NOMO-1 treated with DMSO at 0.1 percent for 48 hours (cell line): ENCODE measurements at regions not wholly inside any gene's neighbourhood (a gene's known extent, or its start where the extent isn't known, plus 50 kb on each side); places are given as distances from the start of the nearest gene placed in this dataset.
A peak's percentile ranks its signal among the peaks of the same experiment; 100 is the strongest.
"Not testable (repeated sequence)": the region's sequence is repeated elsewhere in the genome, so short reads cannot be mapped to it uniquely, and the experiment has no call there.

ENCODE experiments used
- DNase-seq: peaks from one replicate; lab custom pipeline; 2025; ENCODE audit not compliant: unreplicated experiment; lab: John Stamatoyannopoulos, UW

DNA sequence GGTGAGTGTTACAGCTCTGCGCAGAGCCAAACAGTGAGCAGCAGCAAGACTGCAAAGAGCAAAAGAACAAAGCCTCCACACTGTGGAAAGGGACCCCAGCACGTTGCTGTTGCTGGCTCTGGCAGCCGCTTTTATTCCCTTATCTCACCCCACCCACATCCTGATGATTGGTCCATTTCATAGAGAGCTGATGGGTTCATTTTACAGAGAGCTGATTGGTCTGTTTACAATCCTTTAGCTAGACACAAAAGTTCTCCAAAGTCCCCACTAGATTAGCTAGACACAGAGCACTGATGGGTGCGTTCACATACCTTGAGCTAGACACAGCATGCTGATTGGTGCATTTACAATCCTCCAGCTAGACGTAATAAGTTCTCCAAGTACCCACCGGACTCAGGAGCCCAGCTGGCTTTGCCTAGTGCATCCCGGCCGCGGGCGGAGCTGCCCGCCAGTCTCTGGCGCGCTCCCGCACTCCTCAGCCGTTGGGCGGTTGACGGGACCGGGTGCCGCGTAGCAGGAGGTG lies 291.4 kb upstream of the PRSS16 start:
- DNase-seq: peak; percentile 62

DNA sequence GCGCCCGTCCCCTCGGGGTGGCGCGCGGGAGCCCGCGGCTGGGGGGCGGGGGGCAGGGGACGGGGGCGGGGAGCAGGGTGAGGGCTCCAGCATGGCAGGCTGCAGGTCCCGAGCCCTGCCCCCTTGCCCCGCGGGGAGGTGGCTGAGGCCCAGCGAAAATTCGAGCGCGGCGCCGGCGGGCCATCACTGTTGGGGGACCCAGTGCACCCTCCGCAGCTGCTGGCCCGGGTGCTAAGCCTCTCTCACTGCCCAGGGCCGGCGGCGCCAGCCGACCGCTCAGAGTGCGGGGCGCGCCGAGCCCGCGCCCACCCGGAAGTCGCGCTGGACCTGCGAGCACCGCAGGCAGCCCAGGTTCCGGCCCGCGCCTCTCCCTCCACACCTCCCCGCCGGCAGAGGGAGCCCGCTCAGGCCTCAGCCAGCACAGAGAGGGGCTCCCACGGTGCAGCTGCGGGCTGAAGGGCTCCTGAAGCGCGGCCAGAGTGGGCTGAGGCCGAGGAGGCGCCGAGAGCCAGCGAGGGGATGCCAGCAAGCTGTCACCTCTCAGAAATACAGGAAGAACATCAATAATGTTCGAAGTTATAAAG lies 290.8 kb upstream of the PRSS16 start:
- peak; percentile 43 for DNase-seq

DNA sequence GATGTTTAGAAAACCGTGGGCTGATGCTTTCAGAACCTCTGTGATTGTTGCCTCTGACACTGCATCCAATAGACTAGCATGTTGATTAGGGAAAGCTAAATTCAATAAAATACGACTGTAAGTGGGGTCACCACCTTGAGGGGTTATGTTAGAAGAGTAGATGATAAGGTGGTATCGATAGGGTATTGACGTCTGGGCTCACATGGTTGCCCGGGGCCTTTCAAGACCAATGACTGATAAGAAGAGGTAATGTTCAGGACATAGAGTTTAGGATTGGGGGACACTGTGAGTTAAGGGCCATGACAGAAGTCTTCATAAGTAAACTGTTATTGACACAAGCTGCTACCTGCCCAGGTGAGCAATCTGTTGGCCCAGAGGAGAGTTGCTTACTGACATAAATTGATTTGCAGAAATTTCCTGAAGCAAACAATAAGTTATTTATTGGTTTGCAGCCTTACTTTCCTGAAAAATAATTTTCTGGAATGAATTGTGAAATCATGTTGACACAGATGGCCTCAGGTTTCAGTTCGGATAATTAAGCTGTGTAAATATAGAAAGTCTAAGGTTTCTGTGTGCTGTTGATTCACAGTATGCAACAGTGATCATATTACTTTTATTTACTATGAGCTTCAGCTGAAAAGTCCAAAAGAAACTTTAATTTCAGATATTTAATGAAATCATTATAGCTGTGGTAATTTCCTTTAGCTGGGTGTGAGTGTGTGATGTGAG lies 289.9 kb upstream of the PRSS16 start:
- DNase-seq: not testable (repeated sequence)

DNA sequence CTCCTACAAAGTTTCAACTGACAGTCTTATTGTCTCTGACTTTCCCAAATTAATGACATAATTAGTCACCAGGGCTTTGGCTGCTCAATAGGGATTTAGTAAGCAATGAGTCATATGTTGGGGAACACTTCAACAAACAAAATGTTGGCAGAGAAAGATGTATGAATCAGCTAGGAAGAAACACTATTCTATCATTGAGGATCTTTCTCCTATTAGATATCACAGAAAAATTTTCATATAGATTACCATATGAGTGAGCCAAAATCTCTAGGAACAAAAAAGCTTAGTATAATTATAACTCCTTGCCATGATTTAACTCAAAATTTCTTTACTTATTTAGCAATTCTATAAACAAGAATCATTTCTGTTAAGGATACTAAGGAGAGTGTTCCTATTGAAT lies 286.3 kb upstream of the PRSS16 start:
- not testable (repeated sequence) for DNase-seq

DNA sequence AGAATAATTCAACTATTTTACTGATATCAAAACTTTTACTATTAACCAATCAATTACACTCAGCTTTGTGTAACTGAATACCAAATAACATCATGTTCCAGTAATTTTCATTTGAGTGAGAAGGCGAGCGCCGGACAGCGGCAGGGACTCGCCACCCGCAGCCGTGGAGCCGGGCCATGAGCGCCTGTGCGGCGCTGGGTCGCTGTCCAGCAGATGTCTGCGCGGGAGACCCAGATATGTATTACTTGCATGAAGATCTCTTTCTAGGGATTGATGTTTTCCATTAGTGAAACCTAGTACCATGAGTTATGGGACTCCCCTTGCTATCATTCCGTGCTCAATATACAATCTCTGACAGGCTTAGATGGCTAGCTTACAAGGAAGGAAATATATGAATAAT lies 245.1 kb upstream of the PRSS16 start:
- DNase-seq: no peak

DNA sequence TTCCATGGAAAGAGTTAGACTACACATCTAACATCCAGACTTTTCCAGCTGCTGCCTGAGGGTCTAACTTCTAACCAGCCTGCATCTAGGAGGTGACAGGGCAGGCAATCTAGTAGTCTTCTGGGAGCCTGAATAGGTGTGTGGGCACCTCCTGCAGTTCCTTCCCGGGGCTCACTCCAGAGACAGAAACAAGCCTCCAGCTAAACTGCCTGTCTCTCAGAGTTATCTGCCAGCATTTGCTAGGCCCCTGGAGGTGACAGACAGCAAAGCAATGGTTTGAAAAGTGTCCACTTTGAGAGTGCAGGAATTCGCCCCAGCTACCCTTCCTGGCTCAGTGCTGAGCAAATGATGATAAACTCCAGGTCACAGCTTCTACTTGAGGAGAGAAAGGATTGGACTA lies 240.5 kb upstream of the PRSS16 start:
- DNase-seq: no peak

DNA sequence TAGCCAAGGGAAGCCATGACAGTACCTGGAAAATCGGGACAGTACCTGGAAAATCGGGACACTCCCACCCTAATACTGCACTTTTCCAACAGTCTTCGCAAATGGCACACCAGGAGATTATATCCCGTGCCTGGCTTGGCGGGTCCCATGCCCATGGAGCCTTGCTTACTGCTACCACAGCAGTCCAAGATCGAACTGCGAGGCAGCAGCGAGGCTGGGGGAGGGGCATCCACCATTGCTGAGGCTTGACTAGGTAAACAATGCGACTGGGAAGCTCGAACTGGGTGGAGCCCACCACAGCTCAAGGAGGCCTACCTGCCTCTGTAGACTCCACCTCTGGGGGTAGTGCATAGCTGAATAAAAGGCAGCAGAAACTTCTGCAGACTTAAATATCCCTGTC lies 238.9 kb upstream of the PRSS16 start:
- not testable (repeated sequence) for DNase-seq

DNA sequence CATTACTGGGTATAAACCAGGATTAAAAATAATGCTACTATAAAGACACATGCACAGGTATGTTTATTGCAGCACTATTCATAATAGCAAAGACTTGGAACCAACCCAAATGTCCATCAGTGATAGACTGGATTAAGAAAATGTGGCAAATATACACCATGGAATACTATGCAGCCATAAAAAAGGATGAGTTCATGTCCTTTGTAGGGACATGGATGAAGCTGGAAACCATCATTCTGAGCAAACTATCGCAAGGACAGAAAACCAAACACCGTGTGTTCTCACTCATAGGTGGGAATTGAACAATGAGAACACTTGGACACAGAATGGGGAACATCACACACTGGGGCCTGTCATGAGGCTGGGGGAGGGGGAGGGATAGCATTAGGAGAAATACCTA lies 233.4 kb upstream of the PRSS16 start:
- DNase-seq: not testable (repeated sequence)

DNA sequence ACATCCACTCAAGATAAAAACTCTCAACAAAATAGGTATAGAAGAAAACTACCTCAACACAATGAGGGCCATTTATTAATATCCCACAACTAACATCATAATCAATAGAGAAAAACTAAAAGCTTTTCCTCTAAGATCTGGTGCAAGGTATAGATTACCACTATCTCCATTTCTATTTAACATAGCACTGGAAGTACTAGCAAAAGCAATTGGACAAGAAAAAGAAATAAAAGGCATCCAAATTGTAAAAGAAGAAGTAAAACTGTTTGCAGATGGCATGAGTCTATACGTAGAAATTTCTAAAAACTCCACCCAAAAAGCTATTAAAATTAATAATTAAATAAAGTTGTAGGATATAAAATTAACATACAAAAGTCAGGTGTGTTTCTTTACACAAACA lies 230.8 kb upstream of the PRSS16 start:
- no peak for DNase-seq

DNA sequence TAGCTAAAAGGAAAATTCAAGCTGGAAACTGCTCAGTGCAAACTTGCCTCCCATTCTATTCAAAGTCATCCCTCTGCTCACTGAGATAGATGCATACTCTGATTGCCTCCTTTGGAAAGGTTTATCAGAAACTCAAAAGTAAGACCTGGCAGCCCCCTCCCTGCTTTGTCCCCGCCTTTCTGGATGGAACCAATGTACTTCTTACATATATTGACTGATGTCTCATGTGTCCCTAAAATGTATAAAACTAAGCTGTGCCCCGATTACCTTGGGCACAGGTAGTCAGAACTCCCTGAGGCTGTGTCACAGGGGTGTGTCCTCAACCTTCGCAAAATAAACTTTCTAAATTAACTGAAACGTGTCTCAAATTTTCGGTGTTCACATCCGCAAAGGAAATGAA lies 229.1 kb upstream of the PRSS16 start:
- DNase-seq: not testable (repeated sequence)

DNA sequence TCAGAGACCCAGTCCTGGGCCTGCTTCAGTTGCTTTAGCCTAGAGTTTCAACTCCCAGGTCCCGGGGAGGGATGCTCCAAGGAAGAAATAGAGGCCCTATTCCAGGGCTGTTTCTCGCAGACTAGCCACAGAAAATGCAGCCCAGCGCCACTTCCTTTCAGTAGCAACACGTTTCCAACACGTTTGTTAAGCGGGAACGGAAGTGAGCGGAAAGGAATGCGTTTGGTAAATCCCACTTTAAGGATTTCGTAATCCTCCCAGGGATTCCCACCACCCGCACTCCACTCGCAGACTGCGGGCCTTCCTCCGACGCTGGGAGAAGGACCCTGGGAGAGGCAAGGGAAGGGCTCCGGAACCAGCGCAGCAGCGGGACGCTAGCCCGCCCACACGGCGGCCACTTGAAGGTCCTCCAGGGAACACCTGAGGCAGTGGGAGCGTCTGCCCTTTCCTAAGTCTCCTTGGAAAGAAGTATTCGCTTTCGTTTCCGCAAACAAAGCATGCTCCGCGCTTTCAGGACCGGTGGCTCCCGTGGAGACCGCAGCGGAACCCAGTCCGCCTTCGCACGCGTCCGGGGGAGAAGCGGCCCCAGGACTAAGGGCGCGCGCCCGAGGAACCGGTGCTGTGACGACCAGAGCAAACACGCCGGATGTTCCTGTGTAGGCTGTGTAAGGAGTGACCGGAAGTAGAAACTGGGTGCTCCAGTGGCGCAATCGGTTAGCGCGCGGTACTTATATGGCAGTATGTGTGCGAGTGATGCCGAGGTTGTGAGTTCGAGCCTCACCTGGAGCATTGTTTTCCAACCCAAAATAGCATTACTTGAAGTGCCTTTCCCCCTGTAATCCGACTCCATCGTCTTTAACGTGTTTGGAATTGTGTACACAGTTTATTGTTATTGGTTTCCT lies 227.6 kb upstream of the PRSS16 start:
- peak; percentile 9 for DNase-seq

DNA sequence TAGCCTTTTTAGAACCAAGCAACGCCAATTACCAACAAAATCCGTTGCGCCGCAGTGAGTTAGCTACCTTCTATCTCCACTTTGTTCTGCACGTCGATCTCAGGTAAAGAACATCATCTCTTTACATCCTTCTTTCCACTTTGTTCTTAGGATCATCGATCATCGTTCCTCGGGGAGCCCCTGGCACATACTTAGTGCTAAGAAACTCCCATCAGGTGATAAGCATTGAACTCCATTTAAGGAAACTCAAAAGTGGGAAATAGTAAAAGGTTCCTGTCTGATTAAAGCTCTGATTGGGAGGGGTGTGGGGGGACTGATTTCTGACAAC lies 227.0 kb upstream of the PRSS16 start:
- DNase-seq: no peak

DNA sequence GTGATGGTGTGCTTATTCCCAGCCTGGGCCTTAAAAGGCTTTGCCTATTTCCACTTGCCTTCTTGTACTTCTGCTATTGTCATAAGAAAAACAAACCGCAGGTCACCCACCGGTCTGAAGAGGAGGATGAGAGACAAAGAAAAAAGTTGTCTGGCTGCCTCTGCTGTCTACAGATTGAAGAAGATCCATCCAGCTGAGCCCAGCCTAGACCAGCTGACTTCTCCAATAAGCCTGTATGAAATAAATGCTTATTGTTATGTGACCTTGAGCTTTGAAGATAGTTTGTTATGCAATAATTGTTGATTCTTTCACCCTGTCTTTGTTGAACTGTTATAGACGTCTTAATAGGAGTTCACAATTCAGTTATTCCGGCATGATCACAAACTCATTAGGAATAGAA lies 223.8 kb upstream of the PRSS16 start:
- no peak for DNase-seq

DNA sequence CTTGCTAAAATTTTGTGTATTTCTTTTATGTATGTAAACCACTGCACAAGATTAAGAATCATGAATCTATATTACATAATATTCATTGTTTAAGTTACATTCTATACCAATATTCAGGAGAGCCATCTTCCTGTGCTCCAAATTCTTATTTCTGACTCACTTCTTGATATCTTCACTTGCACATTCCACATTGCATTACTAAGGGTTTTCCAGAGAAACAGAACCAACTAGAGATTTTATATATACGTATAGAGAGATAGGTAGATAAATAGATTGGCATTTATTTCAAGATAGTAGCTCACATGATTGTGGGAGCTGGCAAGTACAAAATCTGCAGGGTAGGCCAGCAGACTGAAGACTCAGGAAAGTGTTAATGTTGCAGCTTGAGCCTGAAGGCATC lies 222.2 kb upstream of the PRSS16 start:
- DNase-seq: no peak

DNA sequence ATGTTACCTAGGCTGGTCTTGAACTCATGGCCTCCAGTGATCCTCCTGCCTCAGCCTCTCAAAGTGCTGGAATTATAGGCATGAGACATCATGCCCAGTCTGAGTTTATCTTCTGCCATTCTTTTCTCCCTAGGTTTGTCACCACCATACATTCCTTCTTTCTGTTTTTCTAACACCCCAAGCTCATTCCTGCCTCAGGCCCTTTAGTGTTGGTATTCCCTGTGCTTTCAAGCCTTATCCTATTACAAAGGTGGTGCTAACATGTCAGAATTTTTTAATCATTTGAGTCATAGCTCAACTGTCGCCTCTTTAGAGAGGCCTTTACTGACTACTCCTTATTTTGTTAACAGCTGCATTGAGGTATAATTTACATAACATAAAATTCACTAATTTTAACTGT lies 221.1 kb upstream of the PRSS16 start:
- no peak for DNase-seq

DNA sequence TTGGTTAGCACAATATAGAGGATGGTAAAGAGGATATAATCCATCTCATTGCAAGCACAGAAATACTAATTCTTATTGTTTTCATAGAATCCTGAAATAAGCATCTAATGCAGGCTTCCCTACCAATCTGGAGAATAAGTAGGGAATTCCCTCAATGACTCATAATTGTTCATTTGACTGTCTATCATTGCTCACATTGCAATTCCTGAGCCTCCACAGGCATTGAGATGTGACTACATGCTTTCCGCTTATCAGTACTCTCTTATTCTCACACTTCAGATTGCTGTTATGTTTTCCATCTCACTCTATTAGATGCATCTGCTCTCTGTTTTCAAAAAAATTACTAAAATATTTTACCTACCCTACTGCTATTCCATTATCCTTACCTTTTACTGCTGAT lies 216.2 kb upstream of the PRSS16 start:
- DNase-seq: no peak

DNA sequence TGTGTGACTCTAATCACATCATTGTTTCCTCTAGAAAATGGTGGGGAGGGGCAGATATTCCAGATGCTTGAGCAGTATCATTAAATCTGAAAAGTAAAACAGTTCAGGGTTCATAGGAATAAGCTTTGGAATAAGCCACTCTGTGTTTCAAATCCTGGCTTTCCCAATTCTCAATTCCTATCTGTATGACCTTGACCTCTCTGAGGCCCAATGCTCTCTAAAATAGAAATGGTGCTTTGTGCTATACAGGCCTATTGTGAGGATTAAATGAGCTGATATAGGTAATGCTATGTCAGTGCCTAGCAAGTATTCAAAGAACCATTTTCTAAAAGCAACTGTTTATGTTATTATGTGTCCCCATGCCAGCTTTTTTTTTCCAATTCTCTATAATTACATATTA lies 209.0 kb upstream of the PRSS16 start:
- no peak for DNase-seq

DNA sequence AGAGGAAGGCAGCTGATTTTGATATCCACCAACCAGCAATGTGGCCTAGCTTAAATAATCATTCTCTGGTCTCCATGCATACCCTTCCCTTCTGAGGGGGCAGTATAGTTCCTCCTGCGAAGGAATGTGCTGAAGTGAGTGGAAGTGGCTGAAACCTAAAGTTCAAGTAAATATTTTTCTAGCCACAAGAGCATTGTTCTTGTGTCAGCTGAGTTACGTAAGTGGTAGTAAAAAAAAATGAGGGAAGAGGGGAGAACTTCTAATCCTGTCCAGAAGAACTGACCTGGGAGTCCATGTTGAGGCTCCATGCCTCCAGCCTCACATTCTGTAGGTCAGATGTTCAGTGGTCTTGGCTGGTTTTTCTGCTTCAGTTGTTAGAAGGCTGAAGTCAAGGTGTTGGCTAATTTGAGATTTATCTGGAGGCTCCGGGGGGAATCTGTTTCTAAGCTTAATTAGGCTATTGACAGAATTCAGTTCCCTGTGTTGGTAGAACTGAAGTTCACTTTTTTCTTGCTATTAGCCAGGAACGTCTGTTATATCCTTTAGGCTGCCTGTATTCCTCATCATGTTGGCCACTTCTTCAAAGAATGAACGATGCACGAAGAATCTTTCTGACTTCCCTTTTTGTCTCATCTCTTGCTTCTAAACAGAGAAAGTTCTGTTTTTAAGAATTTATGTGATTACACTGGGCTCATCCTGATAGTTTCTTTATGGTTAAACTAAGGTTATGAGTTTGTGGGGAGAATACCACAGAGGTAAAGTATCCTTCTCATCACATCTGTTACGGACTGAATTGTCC lies 207.1 kb upstream of the PRSS16 start:
- no peak for DNase-seq

DNA sequence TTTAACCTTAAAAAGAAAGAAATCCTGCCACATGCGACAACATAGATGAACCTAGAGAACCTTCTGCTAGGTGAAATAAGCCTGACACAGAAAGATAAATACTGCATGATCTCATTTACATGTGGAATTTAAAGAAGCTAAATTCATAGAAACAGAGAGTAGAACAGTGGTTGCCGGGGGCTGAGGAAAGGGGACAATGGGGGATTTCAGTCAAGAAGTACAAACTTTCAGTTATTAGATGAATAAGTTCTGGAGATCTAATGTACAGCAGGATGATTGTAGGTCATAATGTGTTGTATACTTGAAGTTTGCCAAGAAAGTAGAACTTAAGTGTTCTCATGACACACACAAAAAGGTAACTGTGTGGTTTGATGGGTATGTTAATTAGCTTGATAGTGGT lies 204.3 kb upstream of the PRSS16 start:
- DNase-seq: no peak

DNA sequence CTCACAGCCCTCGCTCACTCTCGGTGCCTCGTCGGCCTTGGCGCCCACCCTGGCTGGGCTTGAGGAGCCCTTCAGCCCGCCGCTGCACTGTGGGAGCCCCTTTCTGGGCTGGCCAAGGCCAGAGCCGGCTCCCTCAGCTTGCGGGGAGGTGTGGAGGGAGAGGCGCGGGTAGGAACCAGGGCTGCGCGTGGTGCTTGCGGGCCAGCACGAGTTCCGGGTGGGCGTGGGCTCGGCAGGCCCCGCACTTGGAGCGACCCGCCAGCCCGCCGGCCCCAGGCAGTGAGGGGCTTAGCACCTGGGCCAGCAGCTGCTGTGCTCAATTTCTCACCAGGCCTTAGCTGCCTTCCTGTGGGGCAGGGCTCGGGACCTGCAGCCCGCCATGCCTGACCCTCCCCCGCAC lies 202.4 kb upstream of the PRSS16 start:
- DNase-seq: not testable (repeated sequence)

DNA sequence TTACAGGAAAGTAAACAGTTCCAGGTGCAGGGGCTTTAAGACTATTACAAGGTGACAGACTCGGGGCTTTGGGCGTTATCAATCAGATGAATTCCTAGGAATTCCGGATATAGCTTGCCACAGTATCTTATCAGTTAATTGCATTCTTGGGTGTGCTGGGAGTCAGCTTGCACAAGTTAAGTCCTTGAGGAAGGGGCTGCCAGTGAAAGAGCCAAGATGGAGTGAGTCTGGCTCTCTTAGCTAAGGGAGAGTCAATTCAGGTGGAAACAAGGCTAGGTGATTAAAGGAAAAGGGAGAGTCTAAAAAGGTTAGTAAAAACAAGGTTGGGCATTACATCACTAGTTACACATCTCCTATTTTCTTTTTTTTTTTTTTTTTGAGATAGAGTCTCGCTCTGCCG lies 199.8 kb upstream of the PRSS16 start:
- not testable (repeated sequence) for DNase-seq
